Jurkat, Clone E6-1 (cell line): ENCODE measurements at regions not wholly inside any gene's neighbourhood (a gene's known extent, or its start where the extent isn't known, plus 50 kb on each side); places are given as distances from the start of the nearest gene placed in this dataset.
"Not testable (repeated sequence)": the region's sequence is repeated elsewhere in the genome, so short reads cannot be mapped to it uniquely, and the experiment has no call there.

Source experiments
- DNase-seq: peaks from one replicate; pipeline ENCODE4 v3.0.0-alpha.2; 2011; ENCODE audit warnings: low read depth, low spot score
- H3K4me3 ChIP-seq: 2 replicates; pipeline ENCODE4 v1.5.1; 2011; ENCODE audit warnings: mild to moderate bottlenecking, low read length, control low read depth, moderate library complexity

DNA sequence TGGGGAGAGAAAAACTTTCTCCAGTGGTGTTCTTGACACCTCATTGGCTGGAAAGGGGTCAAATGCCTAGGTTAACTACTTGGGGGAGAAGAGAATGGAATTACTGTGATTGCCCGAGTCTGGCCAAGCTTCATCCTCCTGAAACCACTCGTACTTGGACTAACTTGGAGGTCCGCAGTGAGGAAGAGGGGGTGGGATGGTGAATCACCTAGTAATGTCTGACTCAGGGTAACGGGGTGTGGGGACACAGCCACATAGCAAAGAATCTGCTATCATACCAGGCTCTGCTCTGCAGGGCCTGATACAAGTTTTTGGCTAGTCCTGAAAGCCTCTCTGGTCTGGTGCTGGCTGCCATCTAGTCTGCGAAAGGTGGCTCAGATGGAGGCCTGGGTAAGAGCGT lies 190.9 kb downstream of the RPS24 start:
- H3K4me3 ChIP-seq, result no peak overlapping the region
- no peak for DNase-seq

DNA sequence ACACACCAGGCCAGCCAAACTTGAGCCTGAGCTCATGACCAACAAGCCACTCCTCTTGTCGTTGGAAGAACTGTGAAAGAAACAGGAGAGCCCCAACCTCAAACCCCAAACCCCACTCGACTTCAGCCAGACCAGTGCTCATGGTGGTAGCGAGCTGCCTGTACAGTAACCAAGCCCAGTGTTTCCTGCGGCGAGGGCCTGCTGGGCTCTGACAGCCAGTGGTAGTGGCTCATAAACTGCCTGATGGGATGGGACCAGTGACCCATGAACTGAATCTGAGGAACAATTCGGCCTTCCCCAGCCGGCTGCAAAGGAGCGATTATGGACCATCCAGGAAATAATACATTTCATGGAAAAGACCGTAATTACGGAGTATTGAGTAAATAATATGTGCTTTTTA lies 191.9 kb downstream of the RPS24 start:
- H3K4me3 ChIP-seq, result no peak overlapping the region
- no peak for DNase-seq

GRCh38 chr10:78229489-78229888 lies 195.8 kb downstream of the RPS24 start:
- H3K4me3 ChIP-seq, result no peak overlapping the region
- DNase-seq, result no peak

- no peak overlapping the region for H3K4me3 ChIP-seq
- no peak for DNase-seq
These were observed 196.4 kb downstream of the RPS24 start for GRCh38 chr10:78229950-78230675.

DNA sequence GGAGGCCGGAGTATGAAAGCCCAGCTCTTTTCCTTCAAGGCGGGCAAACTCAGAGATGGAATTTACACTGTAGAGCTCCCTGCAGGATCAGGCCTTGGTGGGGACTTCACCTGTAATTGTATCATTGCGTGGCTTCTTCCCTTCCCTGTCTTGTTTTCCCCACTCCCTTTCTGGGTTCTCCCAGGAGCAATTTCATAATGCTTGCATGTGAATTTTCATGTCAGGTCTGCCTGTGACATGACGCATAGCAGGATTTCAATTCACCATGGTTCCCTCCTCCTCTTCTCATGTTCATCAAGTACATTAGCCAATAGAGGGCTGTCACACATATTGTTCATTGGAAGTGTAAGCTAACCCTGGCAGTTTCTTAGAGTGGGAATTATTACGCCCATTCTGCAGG lies 197.7 kb downstream of the RPS24 start:
- DNase-seq, result no peak
- no peak overlapping the region for H3K4me3 ChIP-seq

- no peak for DNase-seq
- no peak overlapping the region for H3K4me3 ChIP-seq
These were observed 198.3 kb downstream of the RPS24 start for GRCh38 chr10:78231939-78232338.

DNA sequence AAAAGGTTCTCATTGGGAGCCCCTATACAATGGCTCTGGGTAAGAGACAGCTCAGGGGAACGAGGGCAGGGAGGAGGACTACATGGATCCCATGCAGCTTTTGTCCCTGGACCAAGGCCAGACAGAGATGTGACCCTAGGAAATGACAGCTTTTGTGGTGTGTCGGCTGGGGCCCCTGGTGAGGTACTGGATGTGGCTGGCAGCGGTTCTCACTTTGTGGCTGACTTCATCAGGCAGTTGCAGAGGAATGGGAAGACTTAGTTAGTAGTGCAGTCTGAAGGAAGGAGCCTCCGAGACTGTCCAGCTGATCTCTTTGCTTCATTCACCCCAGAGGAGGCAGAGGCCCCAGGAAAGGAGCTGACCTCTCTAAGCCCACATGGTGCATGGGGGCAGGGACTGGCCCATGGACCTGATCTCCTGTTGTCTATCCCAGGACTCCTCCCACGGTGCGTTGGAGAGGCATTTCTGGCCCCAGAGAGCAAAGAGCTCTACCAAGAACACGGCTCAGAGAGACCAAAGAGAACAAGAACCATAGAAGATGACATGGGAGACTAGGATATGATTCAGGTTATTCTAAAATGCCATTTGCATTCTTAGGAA lies 202.9 kb downstream of the RPS24 start:
- no peak overlapping the region for H3K4me3 ChIP-seq
- DNase-seq, result no peak

- not testable (repeated sequence) for H3K4me3 ChIP-seq
These were observed 204.3 kb downstream of the RPS24 start for GRCh38 chr10:78237951-78238350.

GRCh38 chr10:78247266-78247665 lies 213.6 kb downstream of the RPS24 start:
- DNase-seq, result no peak

More at GRCh38 chr10:78237951-78238350, 204.3 kb downstream of the RPS24 start:
- not testable (repeated sequence) for DNase-seq

DNA sequence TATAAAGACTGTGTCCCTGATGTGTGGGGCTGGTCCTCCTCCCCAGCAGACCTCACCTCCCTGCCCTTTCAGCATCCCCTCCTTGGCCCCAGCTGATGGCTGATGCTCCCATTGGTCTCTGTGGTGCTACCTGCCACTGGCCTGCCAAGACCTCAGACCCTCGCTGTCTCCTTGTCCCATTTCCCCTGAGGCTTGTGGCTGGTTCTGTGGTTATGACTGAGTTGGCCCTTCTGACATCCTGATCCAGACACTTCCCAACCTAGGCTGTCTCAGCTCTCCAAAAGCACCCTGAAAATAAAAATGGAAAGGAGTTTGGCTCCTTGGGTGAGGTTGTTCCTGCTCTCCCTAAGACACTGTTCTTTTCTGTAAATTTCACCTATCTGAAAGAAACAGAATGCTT lies 214.2 kb downstream of the RPS24 start:
- DNase-seq, result no peak

More at GRCh38 chr10:78247266-78247665, 213.6 kb downstream of the RPS24 start:
- H3K4me3 ChIP-seq, result no peak overlapping the region

DNA sequence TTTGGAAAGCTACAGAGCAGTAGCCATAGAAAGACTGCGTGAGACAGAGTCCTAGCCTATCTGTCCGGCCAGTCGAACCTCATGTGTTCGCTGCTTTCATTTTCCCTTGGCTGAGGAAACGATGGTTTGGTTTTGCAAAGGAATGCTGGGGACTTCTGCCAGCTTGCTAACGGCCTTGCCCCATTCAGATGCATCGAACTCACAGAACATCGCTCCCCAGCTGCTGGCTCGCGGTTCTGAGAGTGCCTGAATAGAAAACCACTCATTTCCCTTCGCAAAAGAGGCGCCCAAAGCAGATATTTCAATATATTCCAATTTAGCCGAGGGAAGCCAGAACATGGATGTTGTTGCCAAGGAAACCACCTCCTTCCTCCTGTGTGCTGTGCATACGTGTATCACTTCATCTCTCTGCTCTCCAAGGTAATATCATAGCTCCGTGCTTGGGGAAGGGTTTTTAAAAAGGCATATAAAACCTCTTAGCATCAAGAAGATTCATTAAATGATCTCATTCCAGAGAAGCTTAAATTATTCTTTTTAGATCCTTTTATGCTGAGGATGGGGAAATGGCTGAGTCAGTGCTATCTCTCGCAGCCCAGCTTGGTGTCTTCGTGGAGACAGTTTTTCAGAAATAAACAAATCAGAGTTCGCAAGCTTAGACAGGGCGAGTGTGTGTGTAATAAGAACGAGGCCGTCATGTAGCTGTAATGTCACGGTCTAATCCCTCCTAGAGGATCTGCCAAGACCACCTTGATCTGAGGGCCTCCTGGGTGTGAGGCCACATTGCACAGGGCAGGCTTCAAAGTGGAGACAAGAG lies 215.2 kb downstream of the RPS24 start:
- H3K4me3 ChIP-seq, result no peak overlapping the region
- no peak for DNase-seq

More for the DNA sequence above, 214.2 kb downstream of the RPS24 start:
- no peak overlapping the region for H3K4me3 ChIP-seq

DNA sequence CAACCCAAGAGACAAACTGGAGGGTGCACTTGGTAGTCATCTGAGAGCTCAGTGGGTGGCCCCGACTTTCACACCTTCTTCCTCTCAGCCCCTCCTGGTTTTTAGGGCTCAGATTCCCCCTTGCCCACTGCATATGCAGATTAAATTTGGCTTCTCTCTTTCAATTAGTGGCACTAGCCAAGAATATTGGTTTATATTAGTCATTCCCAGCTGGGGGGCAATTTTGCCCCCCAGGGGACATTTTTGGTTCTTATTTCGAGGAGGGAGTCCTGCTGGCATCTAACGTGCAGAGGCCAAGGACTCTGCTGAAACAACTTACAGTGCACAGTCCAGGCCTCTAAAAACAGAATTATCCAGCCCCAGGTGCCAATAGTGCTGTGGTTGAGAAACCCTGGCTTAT lies 216.0 kb downstream of the RPS24 start:
- H3K4me3 ChIP-seq, result no peak overlapping the region
- no peak for DNase-seq

DNA sequence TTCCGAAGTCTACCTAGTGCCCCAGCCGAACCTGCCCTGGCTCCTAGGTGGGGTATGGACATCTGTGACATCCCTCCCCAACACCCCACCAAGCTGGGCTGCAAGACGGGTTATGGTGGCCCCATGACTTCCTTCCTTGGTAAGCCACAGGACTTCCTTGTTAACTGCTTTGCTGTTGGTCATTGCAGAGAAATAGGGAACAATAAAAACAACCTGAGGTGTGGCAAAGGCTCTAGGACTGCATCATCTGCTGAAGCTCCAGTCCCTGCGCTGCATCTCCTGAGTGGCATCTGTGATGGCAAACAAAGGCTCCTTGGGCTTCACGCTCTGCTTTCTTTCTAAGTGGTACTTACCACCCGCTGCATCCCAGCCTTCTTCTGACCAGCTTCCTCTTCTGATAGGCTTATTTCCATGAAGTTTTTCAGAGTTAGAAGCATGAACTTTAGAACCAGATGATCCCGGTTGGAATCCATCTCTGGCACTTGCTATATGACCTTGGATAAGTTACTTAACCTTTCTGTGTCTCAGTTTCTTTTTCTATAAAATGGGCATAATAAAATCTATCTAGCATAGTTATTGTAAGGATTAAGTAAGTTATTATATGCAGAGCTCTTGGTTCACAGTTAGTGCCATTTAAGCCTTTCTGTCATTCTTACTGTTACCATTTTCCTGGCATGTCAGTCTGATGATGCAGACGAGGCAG lies 216.8 kb downstream of the RPS24 start:
- DNase-seq, result peak; percentile 28
- H3K4me3 ChIP-seq, result no peak overlapping the region

- no peak overlapping the region for H3K4me3 ChIP-seq
- DNase-seq, result no peak
These were observed 217.3 kb downstream of the RPS24 start for GRCh38 chr10:78251016-78251385.

DNA sequence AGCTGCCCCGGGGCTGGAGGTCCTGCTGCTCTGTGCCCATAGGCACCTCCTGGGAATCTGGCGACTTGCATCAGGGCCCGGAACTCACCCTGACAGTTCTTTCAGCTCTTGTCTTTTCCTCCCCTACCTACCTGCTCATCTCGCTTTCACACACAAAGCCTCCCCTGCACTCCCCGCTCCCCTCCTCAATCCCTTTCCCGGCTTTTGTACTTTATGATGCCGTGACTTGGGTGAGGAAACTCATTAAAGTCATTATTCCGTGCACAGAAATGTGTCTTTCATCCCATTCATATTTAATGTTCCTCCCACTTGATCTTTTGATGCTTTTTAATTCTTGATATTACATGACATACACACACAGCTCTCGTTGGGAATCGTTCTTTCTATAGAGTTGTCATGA lies 218.6 kb downstream of the RPS24 start:
- no peak for DNase-seq
- H3K4me3 ChIP-seq, result no peak overlapping the region

DNA sequence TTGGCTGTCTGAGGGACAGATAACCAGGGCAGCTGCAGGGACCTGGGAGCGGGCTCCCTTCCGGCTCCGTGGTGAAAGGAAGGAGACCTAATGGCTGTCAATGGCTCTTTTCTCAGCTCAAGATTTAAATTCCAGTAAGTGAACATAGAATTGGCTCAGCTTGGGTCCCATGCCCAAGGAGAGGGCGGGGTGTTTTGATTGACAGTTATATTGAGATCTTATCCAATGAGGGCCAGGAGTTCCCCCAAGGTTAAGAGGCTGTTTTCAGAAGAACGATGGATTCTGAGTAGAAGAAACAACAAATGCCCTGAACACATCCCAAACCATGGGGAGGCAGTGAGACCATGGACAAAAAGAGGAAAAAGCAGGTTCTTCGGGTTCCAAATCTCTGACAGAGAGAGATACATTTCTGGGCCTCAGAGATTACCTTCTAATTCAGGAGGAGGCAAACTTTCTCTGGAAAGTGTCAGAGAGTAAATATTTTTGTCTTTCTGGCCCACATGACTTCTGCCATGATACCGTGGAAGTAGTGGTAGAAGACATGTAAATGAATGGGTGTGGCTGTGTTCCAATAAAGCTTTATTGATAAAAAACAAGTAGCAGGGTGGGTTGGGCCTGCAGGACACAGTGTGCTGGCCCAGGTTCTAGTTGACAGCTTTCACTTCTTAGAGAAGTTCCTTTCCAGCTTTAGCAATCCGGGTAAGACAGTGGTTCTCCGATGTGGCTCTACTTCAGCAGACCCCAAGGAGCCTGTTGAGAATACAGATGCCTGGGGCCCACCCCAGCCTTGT lies 219.6 kb downstream of the RPS24 start:
- no peak for DNase-seq
- no peak overlapping the region for H3K4me3 ChIP-seq

GRCh38 chr10:78254013-78254412 lies 220.3 kb downstream of the RPS24 start:
- DNase-seq, result no peak
- H3K4me3 ChIP-seq, result no peak overlapping the region

DNA sequence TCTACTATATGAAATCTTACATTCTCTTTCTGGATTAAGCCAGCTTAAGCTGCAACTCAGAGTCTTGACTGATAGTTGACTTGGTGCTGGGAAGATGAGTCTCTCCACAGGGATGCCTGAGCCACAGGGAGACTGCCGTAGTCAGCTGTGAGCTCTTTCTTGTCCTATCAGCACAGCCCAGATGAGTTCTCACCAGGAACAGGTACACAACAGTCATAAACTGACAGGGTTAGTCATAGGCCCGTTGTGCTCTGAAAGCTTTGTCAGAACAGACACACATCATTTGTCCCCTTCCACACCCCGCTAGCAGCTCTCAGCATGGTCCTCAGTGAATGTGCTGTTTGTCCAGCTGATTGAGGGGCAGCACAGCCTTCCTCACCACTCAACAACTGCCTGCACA lies 221.6 kb downstream of the RPS24 start:
- no peak for DNase-seq
- H3K4me3 ChIP-seq, result no peak overlapping the region
